Middle frontal gyrus (tissue), 1 donor: ENCODE measurements at regions not wholly inside any gene's neighbourhood (a gene's known extent, or its start where the extent isn't known, plus 50 kb on each side); places are given as distances from the start of the nearest gene placed in this dataset.
"Not testable (repeated sequence)": the region's sequence is repeated elsewhere in the genome, so short reads cannot be mapped to it uniquely, and the experiment has no call there.

ENCODE experiments used
- DNase-seq: peaks from one replicate; pipeline ENCODE4 v3.0.0-alpha.2; 2015; ENCODE audit warnings: low spot score; ENCODE audit errors: extremely low spot score

- DNase-seq = no peak
Observed at GRCh38 chr15:79538527-79538926, 106.4 kb downstream of the MINAR1 start.

GRCh38 chr15:79539401-79539800 is 107.3 kb downstream of the MINAR1 start:
- DNase-seq = no peak

GRCh38 chr15:79540551-79540950 is 108.4 kb downstream of the MINAR1 start:
- DNase-seq = no peak

GRCh38 chr15:79541196-79541595 is 109.1 kb downstream of the MINAR1 start:
- no peak for DNase-seq

GRCh38 chr15:79543097-79543496 is 111.0 kb downstream of the MINAR1 start:
- no peak for DNase-seq

GRCh38 chr15:79549196-79549595 is 117.1 kb downstream of the MINAR1 start:
- DNase-seq = no peak

- DNase-seq = no peak
Observed at GRCh38 chr15:79560384-79560783, 128.2 kb downstream of the MINAR1 start.

- no peak for DNase-seq
Observed at GRCh38 chr15:79561982-79562381, 129.8 kb downstream of the MINAR1 start.

- no peak for DNase-seq
Observed at GRCh38 chr15:79562403-79562815, 130.3 kb downstream of the MINAR1 start.

GRCh38 chr15:79562899-79563298 is 130.8 kb downstream of the MINAR1 start:
- no peak for DNase-seq

- DNase-seq = no peak
Observed at GRCh38 chr15:79570004-79570403, 137.9 kb downstream of the MINAR1 start.

- DNase-seq = no peak
Observed at GRCh38 chr15:79572691-79573404, 140.7 kb downstream of the MINAR1 start.

GRCh38 chr15:79574431-79575273 is 142.5 kb downstream of the MINAR1 start:
- DNase-seq = not testable (repeated sequence)

GRCh38 chr15:79582650-79583049 is 150.5 kb downstream of the MINAR1 start:
- DNase-seq = no peak

- DNase-seq = no peak
Observed at GRCh38 chr15:79592126-79592525, 160.0 kb downstream of the MINAR1 start.

GRCh38 chr15:79593119-79593869 is 161.2 kb downstream of the MINAR1 start:
- DNase-seq = no peak

GRCh38 chr15:79595306-79595705 is 163.2 kb downstream of the MINAR1 start:
- DNase-seq = no peak

GRCh38 chr15:79595995-79596622 is 164.0 kb downstream of the MINAR1 start:
- no peak for DNase-seq

- DNase-seq = no peak
Observed at GRCh38 chr15:79598639-79599038, 166.5 kb downstream of the MINAR1 start.

GRCh38 chr15:79601405-79602086 is 169.4 kb downstream of the MINAR1 start:
- no peak for DNase-seq

- no peak for DNase-seq
Observed at GRCh38 chr15:79602180-79602579, 170.0 kb downstream of the MINAR1 start.
